ENCODE measurements at regions not wholly inside any gene's neighbourhood (a gene's known extent, or its start where the extent isn't known, plus 50 kb on each side); places are given as distances from the start of the nearest gene placed in this dataset.

DNA sequence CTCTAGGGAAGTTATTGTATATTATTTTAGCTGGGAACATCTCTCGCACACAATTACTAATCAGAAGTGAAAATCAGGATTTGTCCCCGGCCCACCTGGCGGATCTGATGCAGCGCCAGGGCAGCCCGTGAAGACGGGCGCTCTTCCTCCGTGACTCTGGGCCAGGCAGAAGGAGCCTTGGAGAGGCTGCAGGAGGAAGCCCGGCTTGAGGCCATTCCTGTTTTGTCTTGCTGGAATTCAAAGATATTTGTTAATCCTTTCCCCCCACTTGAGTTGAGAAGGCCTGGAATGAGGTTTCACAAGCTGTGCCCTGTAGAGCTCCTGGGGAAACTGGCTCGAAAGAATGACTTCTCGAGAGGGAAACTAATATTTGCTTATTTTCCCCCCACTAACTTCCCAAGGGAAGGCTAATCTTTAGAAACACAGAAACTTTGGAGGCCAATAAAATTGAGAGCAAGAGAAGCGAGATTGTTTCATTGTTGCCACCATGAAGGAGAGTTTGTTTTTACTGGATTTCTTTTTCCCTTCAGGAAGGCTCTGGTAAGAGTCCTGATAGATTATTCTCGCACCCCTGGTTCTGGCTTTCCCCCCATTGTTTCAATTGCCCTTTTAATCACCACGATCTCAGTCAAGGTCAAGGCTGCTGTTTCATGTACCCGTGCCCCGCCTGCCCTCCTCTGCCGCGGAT is 92.8 kb upstream of the SEPTIN5 start:
- no peak for DNase-seq (ENCODE audit: low read depth)

DNA sequence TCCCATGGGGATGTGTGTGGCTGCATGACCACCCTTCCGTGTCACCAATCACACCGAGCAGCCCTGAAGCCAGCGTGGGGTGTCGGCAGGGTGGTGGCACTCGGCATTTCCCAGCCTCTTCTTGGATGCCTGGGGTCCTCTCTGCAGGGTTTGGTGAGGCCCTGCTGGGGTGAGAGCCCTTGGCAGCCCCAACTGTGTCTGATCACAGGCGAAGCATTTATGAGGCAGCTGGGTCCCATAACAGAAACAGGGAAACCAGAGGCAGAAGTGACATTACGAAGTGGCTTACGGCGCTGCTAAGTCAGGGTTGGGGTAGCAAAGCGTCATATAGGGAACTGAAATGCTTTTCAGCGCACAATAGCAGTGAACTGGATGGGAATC is 92.3 kb upstream of the SEPTIN5 start:
- DNase-seq (ENCODE audit: low read depth): no peak

DNA sequence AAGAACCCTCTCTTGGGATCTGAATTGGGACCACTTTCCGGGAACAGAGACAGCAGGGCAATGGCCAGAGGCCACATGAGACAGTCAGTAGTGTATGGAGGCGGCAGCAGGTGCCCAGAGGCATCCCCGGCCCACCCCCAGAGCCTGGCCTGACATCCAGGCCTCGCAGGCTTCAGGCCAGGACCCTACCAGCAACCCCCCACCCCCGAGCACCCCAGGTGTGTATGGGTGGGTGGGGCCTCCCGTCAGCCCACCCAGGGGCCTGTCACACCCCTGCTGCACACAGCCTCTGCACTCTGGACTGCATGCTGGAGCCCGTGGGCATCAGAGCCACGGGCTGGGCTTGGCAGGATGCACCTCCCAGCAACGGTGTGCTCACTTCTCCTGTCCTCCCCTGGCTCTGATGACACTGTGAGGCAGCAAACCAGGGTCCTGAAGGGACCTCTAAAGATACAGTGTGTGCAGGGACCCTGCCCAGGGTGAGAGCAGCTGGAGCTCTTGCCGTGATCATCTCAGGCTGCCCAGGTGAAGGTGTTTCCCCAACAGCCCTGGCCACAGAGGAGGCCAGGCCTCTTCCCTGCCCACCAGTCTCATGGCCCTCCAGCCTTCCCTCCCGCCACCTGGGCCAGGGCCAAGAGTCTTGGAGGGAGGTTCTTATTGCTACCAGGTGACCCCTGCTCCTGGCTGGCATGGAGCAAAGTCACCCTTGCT is 88.8 kb upstream of the SEPTIN5 start:
- no peak for DNase-seq (ENCODE audit: low read depth)

DNA sequence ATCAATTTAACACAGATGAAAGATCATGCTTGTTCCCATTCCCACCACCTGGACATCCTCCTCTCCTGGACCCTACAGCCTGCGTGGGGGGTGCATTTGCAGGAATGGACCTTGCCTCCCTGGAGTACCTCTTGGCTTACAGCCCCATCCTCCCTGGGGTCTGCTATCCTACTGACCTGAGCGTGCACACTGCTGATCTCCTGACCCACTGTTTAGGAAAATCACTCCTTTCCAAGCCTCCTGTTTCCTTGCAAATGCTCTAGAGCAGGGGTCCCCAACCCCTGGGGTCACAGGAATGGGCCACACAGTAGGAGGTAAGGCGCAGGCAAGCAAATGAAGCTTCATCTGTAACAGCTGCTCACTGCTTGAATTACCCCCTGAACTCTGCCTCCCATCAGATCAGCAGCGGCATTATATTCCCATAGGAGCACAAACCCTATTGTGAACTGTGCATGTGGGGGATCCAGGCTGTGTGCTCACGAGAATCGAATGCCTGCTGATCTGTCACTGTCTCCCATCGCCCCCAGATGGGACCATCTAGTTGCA is 88.2 kb upstream of the SEPTIN5 start:
- DNase-seq (ENCODE audit: low read depth): no peak

DNA sequence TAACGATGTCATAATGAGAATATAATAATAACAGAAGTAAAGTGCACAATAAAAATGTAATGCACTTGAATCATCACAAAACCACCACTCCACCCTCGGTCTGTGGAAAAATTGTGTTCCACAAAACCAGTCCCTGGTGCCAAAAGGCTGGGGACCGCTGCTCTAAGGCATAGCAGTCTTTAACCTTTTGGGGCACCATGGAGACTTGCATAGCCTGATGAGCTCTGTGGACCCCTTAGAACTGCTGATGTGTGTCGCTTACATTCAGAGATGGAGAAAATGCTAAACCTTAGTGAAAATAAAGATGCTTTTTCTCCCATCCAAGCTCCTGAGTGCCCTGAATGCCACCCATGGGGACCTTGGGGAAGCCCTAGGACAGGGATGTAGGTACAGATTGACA is 87.6 kb upstream of the SEPTIN5 start:
- no peak for DNase-seq (ENCODE audit: low read depth)

DNA sequence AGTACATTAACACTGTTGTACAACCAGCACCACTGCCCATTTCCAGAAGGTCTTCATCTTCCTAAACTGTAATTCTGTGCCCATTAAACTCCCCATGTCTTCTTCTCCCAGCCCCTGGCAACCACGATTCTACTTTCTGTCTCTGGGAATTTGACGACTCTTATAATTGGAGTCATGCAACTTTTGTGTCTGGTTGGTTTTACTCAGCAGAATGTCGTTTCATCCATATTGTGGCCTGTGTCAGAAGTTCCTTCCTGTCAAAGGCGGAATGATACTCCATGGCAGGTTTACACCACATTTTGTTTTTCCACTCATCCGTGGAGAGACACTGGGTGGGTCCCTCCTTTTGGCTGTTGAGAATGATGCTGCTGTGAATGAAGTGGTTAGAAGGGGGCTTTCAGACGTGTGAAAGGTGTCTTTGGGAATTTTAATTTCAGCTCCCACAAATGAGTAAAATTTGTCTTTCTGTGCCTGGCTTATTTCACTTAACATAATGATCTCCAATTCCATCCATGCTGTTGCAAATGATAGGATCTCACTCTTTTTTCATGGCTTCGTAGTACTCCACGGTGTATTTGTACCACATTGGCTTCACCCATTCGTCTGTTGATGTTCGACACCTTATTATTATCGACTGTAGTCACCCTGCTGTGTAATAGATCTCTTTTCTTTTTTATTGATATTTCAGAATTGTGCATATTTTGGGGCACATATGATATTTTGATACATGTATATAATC is 86.1 kb upstream of the SEPTIN5 start:
- no peak for DNase-seq (ENCODE audit: low read depth)

DNA sequence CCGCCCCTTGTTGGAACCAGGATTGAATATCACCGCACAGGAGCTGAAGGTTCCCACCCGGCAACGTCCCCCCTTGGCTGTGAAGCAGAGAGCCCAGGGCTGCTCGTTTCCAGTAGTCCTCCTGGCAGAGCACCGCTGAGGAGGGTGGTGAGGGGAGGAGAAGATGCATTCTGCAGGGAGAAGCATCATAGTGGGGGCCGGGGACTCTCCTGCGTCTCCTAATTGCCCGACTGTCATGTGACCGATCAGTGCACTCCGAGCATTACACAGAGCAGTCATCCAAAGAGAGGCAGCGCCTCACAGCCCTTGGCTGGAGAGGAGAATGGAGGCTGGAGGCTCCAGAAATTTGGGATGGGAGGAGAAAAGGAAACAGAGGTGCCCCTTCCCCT is 85.0 kb upstream of the SEPTIN5 start:
- DNase-seq (ENCODE audit: low read depth): no peak

DNA sequence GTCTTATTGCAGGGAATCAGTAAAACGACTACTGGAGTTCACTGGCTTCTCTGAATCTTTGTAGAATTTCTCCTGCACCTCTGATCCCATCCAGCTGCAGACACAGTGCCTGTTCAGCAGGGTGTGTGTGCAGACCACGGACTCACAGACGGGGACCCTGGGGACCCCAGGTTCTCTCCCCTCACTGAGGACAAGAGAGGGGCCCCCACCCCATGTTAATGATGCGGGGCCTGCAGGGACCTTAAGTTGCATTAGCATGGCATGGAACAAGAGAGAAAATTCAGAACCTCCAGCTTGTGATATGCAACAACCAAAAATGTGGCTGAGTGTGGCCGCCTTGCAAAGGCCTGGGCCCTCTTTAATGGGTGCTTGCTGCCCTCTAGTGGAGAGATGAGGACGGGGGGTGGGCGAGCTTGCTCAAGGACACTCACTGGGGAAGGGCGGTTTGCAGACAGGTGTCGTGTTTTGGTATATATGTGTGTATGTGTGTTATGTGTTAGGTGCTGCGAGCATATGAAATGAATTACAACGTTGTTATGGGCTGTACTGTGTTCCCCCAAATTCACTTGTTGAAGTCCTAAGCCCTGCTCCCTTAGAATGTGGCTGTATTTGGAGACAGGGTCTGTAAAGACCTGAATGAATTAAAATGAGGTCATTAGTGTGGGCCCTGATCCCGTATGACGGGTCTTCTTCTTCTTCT is 84.4 kb upstream of the SEPTIN5 start:
- DNase-seq (ENCODE audit: low read depth): peak; percentile 69

DNA sequence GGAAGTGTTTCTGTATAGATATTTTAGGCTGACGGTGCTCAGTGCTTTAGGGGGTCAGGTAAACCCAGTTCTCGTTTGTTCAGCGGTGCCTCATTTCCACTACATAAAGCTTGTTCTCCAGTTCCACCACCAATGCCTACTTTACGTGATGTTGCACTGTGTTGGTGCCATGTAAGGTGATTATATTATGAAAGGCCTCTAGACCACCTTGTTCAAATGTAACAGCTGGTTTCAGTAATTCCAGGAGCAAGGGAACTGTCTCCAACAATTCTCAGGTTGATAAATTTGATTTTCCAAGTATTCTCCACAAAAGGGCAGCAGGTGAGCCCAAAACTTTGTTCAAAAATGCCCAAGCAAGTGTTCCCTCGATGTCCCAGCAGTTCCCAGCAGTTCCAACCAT is 83.7 kb upstream of the SEPTIN5 start:
- DNase-seq (ENCODE audit: low read depth): no peak

DNA sequence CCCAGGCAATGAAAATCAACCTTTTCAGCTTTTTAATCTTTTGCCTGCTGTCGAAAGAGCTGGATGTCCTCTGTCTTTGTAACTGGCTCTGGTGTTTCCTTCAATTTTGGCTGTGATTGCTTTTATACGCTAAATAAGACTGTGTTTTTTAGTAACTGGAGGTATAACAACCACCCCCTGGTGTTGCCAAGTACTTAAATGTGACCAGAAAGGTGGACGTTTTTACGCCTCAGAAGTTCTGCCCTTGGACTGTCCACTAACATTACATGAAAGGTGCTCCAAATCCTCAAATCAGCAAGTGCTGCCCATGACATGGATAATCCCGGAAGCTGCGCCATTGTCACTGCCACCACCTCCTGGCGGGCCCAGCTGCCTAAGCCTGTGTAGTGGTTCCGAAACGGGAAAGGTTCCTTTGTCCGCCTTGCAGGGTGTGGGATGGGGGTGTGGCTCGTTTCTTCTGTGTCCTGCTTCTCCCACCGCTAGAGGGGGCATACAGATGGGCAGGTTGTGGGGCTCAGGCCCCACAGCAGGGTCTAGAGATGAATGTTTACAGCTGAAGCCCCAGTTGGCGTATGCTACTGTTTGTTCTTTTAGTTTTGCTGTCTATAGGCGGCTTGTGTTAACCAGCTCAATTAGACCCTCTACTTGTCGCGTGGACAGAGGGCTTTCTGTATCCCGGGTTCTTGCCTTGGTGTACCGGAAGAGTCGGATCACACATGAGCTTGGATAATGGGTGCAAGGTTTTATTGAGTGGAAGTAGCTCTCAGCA is 82.2 kb upstream of the SEPTIN5 start:
- DNase-seq (ENCODE audit: low read depth): peak; percentile 50

DNA sequence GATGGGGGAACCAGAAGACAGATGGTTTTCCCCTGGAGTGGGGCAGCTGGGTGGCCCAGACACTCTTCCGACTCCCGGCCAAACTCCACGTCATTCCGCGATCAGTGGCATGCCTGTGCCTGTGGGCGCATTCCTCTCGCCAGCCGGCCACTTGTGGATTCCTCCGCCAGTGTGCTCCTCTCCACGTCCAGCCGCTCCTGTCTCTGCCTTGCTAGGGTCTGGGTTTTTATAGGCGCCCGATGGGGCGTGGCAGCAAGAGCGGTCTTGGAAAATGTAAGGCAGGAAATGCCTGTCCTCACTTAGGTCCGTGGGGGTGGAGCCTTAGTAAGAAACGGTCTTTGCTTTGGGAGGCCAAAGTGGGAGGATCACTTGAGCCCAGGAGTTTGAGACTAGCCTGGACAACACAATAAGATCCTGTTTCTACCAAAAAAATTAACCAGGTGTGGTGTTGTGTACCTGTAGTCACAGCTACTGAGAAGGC is 81.6 kb upstream of the SEPTIN5 start:
- DNase-seq (ENCODE audit: low read depth): no peak

DNA sequence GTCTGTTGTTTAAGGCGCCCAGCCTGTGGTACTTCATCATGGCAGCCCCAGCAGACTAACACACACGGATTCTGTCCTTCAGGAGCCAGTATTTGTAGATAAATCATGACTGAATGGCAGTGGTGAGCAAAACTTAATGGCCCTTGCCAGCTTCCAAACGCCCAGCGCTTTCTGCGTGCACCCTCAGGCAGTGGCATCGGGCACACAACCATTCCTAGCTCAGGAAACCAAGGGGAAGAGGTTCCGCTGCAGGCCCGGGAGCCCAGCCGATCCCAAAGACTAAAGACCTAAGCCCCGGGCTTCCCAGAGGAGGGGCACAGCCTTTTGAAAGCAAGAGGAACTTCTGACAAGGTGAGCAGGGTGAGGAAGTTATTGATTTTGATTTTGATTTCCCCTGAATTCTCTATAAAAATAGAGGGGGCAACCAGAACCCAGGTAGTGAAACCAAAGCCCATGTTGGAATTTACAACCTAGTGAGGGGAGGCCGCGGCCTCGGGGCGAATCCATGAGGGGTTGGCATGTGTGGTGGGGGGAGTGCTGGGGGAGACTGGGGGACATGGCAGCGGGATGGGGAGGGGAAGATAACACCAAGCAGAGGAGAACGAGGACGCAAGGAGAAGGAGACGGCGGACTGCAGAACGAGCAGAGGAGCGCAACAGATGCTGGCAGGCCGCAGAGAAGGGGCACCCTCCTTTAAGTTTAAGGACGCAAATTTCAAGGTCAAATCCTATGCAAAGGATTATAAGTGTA is 79.9 kb upstream of the SEPTIN5 start:
- DNase-seq (ENCODE audit: low read depth): no peak

DNA sequence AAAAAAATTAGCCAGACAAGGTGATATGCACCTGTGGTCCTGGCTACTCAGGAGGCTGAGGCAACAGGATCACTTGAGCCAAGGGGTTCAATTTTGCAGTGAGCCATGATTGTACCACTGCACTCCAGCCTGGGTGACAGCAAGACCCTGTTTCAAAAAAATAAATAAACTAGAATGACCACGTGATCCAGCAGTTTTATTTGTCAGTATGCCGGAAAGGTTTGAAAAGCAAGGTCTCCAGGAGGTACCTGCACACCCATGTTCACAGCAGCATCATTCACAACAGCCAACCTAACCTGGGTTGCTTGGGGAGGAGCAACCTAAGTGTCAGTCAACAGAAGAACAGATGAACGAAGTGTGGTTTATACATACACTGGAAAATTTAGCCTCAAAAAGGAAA is 78.7 kb upstream of the SEPTIN5 start:
- no peak for DNase-seq (ENCODE audit: low read depth)

DNA sequence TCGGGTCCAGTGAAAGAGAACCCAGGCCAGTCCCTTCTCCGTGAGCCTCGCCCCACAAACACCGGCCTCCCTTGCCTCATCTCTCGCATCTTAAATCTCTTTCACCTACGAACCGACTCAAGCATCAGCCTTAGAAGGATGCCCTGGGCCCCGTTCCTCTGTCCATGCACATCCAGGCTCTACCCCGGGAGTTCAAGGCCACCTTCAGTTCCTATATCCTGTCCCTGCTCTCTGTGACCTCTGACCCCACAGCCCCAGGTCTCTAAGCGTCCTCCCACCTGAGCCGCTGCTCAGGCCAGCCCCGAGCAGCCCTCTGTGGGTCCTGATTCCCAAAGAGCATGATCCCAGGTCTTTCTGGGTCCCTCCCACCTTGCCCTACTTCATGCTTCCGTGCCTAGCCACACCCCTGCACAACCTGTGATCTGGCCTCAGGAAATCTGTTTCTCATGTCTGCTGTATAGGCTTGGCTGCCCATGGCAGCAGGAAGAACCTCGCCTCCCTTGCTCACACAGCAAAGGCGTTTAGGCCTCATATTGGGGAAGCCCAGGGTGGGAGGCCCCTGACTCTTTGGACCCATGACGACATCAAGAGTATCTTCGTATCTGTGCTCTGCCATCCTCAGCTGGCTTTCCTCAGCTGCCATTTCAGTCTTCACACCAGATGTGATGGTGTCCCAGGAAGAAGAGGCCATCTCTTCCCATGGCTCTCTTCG is 77.5 kb upstream of the SEPTIN5 start:
- no peak for DNase-seq (ENCODE audit: low read depth)

DNA sequence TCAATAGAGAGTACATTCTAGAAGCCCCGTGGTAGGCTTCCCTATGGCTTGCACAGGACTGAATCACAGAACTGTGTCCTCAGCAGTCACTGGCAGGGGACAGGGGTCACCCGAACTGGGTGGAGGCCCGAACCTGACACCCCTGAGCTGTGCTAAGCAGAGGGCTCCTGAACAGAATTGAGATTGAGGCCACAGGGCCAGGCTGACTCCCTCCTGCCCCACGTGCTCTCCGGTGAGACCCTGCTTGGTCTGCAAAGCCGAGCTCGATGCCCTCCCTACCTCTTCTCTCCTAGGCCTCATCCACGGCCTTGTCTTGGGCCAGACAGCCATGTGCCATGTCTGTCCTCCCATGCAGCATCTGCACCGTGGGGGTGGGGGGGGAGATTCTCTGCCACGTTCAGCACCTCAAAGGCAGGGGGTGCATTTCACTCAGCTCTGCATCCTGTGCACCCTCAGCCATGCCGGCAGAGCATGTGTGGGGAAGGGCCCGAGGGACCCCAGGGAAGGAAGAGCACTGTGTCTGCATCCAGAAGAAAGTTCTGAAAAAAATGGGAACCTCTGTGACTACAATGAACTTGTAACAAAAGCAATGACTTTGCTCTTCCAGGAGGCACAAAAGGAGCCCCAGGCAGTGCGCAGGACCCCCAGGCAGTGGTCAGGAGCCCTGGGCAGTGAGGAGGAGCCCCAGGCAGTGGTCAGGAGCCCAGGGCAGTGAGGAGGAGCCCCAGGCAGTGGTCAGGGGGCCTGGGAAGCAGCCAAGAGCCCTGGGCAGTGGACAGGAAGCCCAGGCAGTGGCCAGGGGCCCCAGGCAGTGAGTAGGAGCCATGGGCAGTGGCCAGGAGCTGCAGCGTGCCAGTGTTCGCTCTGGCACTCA is 76.7 kb upstream of the SEPTIN5 start:
- DNase-seq (ENCODE audit: low read depth): no peak

DNA sequence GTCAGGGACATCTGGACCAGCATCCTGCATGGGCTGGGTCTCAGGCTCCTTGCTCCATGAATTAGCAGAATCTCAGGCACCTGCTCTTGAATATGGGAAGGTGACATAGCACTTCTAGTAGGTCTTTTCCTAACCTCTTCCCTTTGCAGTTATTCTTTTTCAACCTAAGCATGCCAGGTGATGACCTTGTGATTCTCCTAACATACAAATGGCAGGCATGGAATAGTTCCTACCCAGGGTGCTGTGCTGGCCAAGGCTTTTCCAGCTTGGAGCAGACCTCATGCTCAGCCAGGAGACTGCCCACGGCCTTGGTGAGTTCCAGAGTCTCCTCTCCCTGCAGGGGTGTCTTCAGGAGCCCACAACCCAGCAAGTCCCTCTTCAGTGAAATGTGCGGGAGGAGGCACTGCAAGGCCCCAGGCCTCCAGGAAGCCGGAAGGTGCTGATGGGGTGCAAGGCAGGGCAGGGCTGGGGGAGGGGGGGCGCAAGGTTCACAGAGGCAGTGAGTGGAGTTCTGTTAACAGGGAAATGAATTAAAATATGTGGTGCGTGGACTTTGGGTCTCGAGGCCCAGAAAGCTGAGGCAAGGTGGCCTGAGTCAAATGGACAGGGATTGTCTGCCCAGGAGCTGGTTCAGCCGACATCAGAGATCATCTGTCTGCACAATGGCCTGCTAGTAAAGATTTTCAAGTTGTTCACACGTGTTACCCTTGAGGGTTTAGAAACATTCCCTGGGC is 75.9 kb upstream of the SEPTIN5 start:
- DNase-seq (ENCODE audit: low read depth): no peak

DNA sequence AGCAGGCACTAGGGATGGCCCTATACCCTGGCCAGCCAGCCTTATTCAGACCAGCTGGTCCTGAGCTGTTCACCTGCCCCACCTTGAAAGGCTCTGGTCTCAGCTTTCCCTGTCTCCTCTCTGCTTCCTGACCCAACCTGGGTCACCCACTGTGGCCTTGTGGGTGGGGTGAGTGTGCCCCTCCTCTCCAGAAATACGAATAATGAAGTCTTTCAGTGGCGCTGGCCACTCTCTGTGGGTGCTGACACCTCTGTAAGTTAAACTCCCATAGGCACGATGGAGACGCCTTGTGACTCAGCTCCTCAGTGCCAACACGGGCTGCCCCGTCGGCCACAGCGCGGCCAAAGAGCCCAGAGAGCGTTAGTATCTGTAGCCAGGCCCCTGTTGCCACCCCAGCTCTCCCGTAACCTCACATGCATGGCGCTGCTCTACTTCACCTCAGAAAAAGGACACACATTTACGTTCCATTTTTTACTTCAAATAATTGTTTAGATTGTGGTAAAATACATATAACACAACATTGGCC is 74.6 kb upstream of the SEPTIN5 start:
- no peak for DNase-seq (ENCODE audit: low read depth)

DNA sequence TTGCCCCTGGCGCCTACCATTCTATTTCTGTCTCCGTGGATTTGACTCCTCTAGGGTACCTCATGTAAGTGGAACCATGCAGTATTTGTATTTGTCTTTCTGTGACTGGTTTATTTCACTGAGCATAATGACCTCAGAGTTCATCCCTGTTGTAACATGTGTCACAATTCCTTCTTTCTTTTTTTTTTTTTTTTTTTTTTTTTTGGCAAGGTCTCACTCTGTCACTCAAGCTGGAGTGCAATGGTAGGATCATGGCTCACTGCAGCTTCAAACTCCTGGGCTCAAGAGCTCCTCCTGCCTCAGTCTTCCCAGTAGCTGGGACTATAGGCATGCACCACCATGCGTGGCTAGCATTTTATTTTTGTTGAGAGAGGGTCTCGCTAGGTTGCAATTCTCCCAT is 74.0 kb upstream of the SEPTIN5 start:
- DNase-seq (ENCODE audit: low read depth): no peak

Measured in LHCN-M2 (cell line).